K562 (cell line): ENCODE measurements at regions not wholly inside any gene's neighbourhood (a gene's known extent, or its start where the extent isn't known, plus 50 kb on each side); places are given as distances from the start of the nearest gene placed in this dataset.

Source experiments
- CBFA2T2 ChIP-seq: fragments of 450-650 bp; conservative IDR thresholded peaks from 2 replicates; pipeline ENCODE4 v1.6.1; 2017; ENCODE audit warnings: mild to moderate bottlenecking
- POLR2A ChIP-seq: fragments of 450-650 bp; conservative IDR thresholded peaks from 2 replicates; pipeline ENCODE4 v1.6.1; 2016
- ZC3H8 ChIP-seq: fragments of 450-650 bp; IDR thresholded peaks from 2 replicates; pipeline ENCODE4 v1.6.1; 2017
- TF ChIP-seq, protein P1 (sequence below), 3 experiments: IDR thresholded peaks in 2 of 3; conservative IDR thresholded peaks in 1 of 3; 2 replicates each; pipeline ENCODE4 v1.5.1; 2011 to 2012; ENCODE audit warnings: low read length in 3 of 3, mild to moderate bottlenecking in 3 of 3, control low read depth in 2 of 3, improper control_type of control experiment in 1 of 3, inconsistent platforms in 1 of 3, low read depth in 1 of 3, mixed read lengths in 1 of 3, moderate library complexity in 1 of 3; ENCODE audit not compliant: insufficient read depth in 2 of 3

DNA sequence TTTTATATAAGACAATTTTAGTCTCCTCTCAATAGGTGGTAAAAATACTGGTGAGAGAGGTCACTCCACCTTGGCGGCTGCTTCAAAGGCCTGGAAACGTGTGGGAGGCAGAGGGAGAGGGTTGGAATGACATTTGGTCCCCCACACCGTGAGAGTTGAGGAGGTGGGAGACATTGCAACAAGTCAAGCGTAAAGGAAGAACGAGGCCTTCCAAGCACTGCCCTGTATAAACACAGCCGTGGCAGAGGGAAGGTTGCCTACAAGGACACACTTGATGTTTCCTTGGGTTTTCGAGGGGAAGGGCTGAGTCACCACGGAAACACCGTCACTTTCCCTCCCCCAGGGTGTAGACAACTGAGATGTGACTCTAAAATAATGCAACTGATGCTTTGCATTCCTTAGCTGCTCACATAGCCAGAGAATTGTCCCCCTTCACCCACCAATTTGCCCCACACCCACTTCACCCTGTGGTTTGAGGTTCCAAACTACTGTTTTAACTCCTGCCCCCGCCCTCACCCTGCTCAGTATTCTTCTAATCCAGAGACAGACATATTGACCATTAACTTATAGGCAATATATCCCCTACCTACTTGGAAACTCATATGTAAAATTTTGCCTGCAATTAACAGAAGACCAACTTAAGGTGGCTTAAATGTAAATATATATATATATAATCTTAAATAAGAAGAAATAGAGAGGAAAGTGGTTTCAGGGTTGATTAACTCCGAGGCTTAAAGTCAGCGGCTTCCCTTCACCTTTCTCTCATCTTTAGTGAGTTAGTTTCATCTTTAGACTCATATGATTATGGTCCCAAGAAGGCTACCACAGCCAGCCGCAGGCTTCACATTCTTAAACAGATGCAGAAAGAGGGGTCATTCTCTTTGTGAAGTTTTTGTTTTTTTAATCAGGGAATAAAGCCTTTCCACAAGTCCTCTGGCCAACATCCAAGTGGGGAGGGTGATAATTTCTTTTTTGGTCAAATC is 54.1 kb upstream of the BDNF start:
- TF ChIP-seq ZC3H8, result no peak
- no peak for TF ChIP-seq POLR2A
- TF ChIP-seq CBFA2T2, result no peak
- TF ChIP-seq, protein P1, sequence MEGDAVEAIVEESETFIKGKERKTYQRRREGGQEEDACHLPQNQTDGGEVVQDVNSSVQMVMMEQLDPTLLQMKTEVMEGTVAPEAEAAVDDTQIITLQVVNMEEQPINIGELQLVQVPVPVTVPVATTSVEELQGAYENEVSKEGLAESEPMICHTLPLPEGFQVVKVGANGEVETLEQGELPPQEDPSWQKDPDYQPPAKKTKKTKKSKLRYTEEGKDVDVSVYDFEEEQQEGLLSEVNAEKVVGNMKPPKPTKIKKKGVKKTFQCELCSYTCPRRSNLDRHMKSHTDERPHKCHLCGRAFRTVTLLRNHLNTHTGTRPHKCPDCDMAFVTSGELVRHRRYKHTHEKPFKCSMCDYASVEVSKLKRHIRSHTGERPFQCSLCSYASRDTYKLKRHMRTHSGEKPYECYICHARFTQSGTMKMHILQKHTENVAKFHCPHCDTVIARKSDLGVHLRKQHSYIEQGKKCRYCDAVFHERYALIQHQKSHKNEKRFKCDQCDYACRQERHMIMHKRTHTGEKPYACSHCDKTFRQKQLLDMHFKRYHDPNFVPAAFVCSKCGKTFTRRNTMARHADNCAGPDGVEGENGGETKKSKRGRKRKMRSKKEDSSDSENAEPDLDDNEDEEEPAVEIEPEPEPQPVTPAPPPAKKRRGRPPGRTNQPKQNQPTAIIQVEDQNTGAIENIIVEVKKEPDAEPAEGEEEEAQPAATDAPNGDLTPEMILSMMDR (IDR thresholded peaks at IDR 0.05 in 2 of 3, conservative IDR thresholded peaks at IDR 0.05 in 1 of 3; ENCODE audit: insufficient read depth in 2 of 3, low read depth in 1 of 3, low read length in 3 of 3), result no peak
